SW 1271 (cell line): ENCODE measurements at regions not wholly inside any gene's neighbourhood (a gene's known extent, or its start where the extent isn't known, plus 50 kb on each side); places are given as distances from the start of the nearest gene placed in this dataset.
"Not testable (repeated sequence)": the region's sequence is repeated elsewhere in the genome, so short reads cannot be mapped to it uniquely, and the experiment has no call there.

Experiments
- DNase-seq, 2 experiments: peaks; one replicate each; lab custom pipeline; 2025; lab: John Stamatoyannopoulos, UW

- DNase-seq, result no peak
These were observed 233.3 kb downstream of the ZNF608 start for GRCh38 chr5:124512952-124513632.

GRCh38 chr5:124512236-124512635 is 234.2 kb downstream of the ZNF608 start:
- no peak for DNase-seq

- DNase-seq, result no peak
These were observed 234.6 kb downstream of the ZNF608 start for GRCh38 chr5:124511791-124512190.

- no peak for DNase-seq
These were observed 238.8 kb downstream of the ZNF608 start for GRCh38 chr5:124507688-124508087.

GRCh38 chr5:124504081-124504916 is 242.1 kb downstream of the ZNF608 start:
- no peak for DNase-seq

- no peak for DNase-seq
These were observed 243.9 kb downstream of the ZNF608 start for GRCh38 chr5:124502551-124502950.

- DNase-seq, result not testable (repeated sequence)
These were observed 246.6 kb downstream of the ZNF608 start for GRCh38 chr5:124499818-124500217.

- not testable (repeated sequence) for DNase-seq
These were observed 249.5 kb downstream of the ZNF608 start for GRCh38 chr5:124496968-124497367.

GRCh38 chr5:124494540-124495116 is 251.8 kb downstream of the ZNF608 start:
- DNase-seq, result no peak

- no peak for DNase-seq
These were observed 253.8 kb downstream of the ZNF608 start for GRCh38 chr5:124492444-124493224.

GRCh38 chr5:124490315-124490714 is 256.1 kb downstream of the ZNF608 start:
- DNase-seq, result not testable (repeated sequence)

- no peak for DNase-seq
These were observed 265.0 kb downstream of the ZNF608 start for GRCh38 chr5:124481419-124481818.

- no peak for DNase-seq
These were observed 265.5 kb downstream of the ZNF608 start for GRCh38 chr5:124480964-124481363.

GRCh38 chr5:124480022-124480421 is 266.4 kb downstream of the ZNF608 start:
- DNase-seq, result no peak

- no peak for DNase-seq
These were observed 268.2 kb downstream of the ZNF608 start for GRCh38 chr5:124478264-124478663.

- DNase-seq, result no peak
These were observed 268.9 kb downstream of the ZNF608 start for GRCh38 chr5:124477577-124477976.

GRCh38 chr5:124477062-124477461 is 269.4 kb downstream of the ZNF608 start:
- no peak for DNase-seq

GRCh38 chr5:124474528-124475215 is 271.8 kb downstream of the ZNF608 start:
- DNase-seq, result no peak

GRCh38 chr5:124468671-124469411 is 277.6 kb downstream of the ZNF608 start:
- no peak for DNase-seq

GRCh38 chr5:124467745-124468144 is 278.7 kb downstream of the ZNF608 start:
- no peak for DNase-seq

GRCh38 chr5:124466011-124466410 is 280.4 kb downstream of the ZNF608 start:
- DNase-seq, result no peak
